Activated CD8-positive, alpha-beta memory T cell treated with anti-CD3 and anti-CD28 coated beads for 1 hour (primary cell): ENCODE measurements at regions not wholly inside any gene's neighbourhood (a gene's known extent, or its start where the extent isn't known, plus 50 kb on each side); places are given as distances from the start of the nearest gene placed in this dataset.
"Not testable (repeated sequence)": the region's sequence is repeated elsewhere in the genome, so short reads cannot be mapped to it uniquely, and the experiment has no call there.

Experiments used
- DNase-seq, 2 donors: peaks; one replicate each; pipeline ENCODE4 v3.0.0-alpha.2; 2020; ENCODE audit warnings: low read depth in 1 of 2; ENCODE audit errors: extremely low read depth in 1 of 2

- not testable (repeated sequence) for DNase-seq
These were observed 429.6 kb downstream of the MAT2B start for GRCh38 chr5:163934990-163935389.

- DNase-seq: no peak
These were observed 433.2 kb downstream of the MAT2B start for GRCh38 chr5:163938595-163938994.

- DNase-seq: no peak
These were observed 435.7 kb downstream of the MAT2B start for GRCh38 chr5:163941079-163941478.

GRCh38 chr5:163943546-163943945, 438.1 kb downstream of the MAT2B start:
- DNase-seq: no peak

GRCh38 chr5:163944738-163945137, 439.3 kb downstream of the MAT2B start:
- no peak for DNase-seq

- no peak for DNase-seq
These were observed 442.6 kb downstream of the MAT2B start for GRCh38 chr5:163947848-163948666.

- no peak for DNase-seq
These were observed 444.8 kb downstream of the MAT2B start for GRCh38 chr5:163950248-163950647.

- no peak for DNase-seq
These were observed 445.6 kb downstream of the MAT2B start for GRCh38 chr5:163951069-163951468.

GRCh38 chr5:163953901-163954300, 448.5 kb downstream of the MAT2B start:
- DNase-seq: no peak

- DNase-seq: not testable (repeated sequence)
These were observed 455.8 kb downstream of the MAT2B start for GRCh38 chr5:163961230-163961629.

GRCh38 chr5:163963881-163964280, 458.5 kb downstream of the MAT2B start:
- no peak for DNase-seq

GRCh38 chr5:163964671-163965070, 459.3 kb downstream of the MAT2B start:
- no peak for DNase-seq

- no peak for DNase-seq
These were observed 461.8 kb downstream of the MAT2B start for GRCh38 chr5:163967268-163967667.

- no peak for DNase-seq
These were observed 463.2 kb downstream of the MAT2B start for GRCh38 chr5:163968651-163969050.

- DNase-seq: no peak
These were observed 471.3 kb downstream of the MAT2B start for GRCh38 chr5:163976696-163977095.

GRCh38 chr5:163978897-163979296, 473.5 kb downstream of the MAT2B start:
- DNase-seq: no peak

- no peak for DNase-seq
These were observed 483.1 kb downstream of the MAT2B start for GRCh38 chr5:163988566-163988965.

GRCh38 chr5:163993126-163993525, 487.7 kb downstream of the MAT2B start:
- DNase-seq: no peak

- DNase-seq: no peak
These were observed 489.8 kb downstream of the MAT2B start for GRCh38 chr5:163995206-163995605.

GRCh38 chr5:163997965-163998364, 492.5 kb downstream of the MAT2B start:
- DNase-seq: no peak

- DNase-seq: no peak
These were observed 494.8 kb downstream of the MAT2B start for GRCh38 chr5:164000241-164000640.

GRCh38 chr5:164000819-164001218, 495.4 kb downstream of the MAT2B start:
- no peak for DNase-seq

- DNase-seq: no peak
These were observed 496.8 kb downstream of the MAT2B start for GRCh38 chr5:164002214-164002613.
